SW480 (cell line): ENCODE measurements at regions not wholly inside any gene's neighbourhood (a gene's known extent, or its start where the extent isn't known, plus 50 kb on each side); places are given as distances from the start of the nearest gene placed in this dataset.
"Not testable (repeated sequence)": the region's sequence is repeated elsewhere in the genome, so short reads cannot be mapped to it uniquely, and the experiment has no call there.

Source experiments
- DNase-seq: peaks from one replicate; pipeline ENCODE4 v3.0.0-alpha.2; 2016; ENCODE audit warnings: low spot score

GRCh38 chr14:105971593-105972500, 445.5 kb downstream of the TMEM121 start:
- DNase-seq = no peak

DNA sequence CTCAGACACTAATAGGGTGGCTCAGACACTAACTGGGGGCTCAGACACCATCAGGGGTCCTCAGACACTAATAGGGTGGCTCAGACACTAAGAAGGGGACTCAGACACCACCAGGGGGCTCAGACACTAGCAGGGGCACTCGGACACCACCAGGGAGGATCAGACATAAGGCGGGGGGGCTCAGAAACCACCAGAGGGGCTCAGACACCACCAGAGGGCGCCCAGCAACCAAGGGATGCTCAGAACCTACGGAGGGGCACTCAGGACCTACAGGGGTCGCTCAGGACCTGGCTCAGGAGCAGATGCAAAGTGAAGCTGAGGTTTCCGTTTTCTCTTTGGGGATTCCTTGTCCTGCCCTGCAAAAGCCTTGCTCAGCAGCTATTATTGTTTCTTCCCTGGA, 448.5 kb downstream of the TMEM121 start:
- DNase-seq = peak; percentile 43

GRCh38 chr14:105978618-105979295, 452.4 kb downstream of the TMEM121 start:
- no peak for DNase-seq

DNA sequence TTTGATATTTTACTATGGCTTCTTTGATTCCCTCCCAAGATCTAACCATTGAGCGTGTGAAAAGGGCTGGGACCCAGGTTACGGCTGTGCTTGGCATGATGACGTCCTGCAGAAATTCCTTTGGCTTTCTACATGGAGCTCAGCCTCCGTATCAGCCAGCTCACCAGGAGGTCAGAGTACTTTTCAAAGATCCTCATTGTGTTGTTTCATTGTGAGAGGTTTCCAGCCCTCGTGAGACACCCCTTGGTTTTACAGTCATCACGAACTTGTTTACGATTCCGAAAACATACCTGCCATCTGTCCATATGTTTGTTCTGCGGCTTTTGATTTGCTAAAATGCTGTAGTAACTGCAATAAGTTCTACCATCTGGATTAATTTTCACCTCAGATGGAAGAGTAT, 453.1 kb downstream of the TMEM121 start:
- no peak for DNase-seq

GRCh38 chr14:105980224-105980623, 453.8 kb downstream of the TMEM121 start:
- no peak for DNase-seq

- not testable (repeated sequence) for DNase-seq
These were observed 455.3 kb downstream of the TMEM121 start for GRCh38 chr14:105981517-105982302.

GRCh38 chr14:105982664-105983063, 456.3 kb downstream of the TMEM121 start:
- no peak for DNase-seq

DNA sequence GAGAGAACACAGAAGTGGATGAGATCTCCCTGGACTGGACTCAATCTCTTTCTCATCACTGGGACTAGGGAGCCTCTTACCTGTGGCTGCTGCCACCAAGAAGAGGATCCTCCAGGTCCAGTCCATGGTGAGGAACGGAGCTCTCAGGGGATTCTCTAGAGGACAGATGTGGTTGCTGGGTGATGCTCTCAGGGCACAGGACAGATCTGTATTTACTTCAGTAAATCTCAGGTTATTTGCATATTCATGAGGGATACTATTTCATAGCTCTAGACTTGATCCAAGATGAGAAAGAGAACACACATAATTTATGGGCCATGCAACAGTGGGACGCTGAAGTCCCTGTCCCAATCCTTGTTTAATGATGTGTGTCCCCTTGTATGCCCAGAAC, 460.5 kb downstream of the TMEM121 start:
- DNase-seq = no peak

DNA sequence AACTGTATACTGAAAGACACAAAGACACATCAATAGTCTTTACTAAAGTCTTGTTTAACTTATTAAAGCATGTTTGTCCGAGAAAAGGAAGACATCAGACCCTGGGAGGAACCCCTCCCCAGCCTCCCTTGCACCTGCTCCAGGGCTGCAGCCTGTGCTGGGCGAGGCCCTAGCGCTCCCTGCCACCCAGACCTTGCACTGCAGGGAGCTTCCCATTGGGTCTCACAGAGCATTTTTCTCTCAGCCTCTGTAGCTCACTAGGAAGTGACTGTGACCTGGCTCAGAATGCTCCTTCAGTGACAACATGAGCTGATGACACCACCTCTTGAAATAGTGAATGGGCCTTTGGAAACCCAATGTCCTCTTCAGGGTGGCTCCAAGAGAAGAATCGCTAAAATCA, 461.2 kb downstream of the TMEM121 start:
- DNase-seq = no peak

DNA sequence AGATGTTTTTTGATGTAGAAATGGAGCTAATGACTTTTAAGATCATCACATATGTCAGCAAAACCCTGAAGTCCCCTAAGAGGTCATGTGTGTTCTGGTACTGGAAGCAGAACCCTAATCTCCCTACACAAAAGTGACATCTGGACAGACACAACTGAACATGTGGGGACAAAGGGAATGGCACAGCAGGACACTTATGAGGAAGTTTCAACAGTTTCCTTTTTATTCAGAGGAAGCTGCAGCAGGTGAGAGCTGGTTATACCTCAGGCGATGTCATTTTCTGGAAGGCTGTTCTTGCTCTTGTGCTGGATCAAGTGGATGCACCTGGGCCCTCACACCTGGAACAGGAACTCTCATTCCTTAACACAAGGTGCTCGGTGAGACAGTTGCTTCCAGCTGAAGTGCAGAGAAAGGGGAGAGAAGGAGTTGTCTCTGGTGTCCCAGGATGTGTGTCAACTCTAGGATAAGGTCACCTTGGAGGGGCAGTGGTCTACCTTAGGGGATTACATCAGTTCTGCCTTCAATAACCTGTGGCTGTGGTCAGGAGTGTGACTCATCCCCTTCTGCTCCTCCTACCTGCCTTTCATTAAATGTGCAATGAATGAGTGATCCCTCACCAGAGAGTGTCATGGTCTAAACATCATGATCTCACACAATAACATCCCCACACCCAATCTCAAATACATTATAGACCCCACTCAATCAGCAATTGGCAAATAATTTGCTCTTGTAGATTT, 463.4 kb downstream of the TMEM121 start:
- DNase-seq = peak; percentile 92

DNA sequence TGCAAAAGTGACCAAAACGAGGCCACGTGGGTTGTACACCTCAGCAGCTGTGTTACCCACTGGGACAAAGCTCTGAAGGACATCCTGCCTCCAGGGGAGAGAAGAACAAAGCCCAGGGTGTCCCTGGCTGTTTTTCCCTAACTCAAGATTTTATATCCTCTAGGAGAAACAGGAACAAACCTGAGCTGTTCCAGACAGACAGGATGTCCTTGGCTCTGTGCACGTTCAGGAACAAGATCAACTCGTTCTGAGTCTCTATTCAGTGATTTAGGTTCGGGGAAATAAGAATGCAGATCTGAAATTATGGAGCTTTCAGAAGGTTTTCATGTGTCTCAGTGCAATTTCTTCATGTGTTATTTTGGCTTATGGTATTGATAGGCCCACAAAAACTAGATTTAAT, 465.3 kb downstream of the TMEM121 start:
- DNase-seq = not testable (repeated sequence)

DNA sequence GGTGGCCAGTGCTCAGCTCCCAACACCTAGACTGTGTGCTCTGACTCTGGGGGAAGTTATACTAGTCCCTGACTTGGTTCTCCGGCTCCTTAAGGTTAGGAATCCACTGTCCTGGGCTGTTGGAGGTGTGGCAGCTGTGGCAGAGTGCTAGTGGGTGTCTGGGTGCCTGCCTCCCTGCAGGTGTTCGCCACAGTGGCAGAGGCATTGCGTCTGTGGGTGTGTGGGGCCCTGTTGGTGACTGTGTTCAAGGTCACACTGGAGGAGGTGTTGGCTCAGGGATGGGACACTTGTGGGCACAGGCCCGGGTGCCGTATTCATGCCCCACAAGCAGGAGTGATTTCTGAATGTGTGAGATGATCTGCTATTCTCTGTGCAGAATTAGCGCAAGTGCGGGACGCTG, 467.4 kb downstream of the TMEM121 start:
- no peak for DNase-seq

DNA sequence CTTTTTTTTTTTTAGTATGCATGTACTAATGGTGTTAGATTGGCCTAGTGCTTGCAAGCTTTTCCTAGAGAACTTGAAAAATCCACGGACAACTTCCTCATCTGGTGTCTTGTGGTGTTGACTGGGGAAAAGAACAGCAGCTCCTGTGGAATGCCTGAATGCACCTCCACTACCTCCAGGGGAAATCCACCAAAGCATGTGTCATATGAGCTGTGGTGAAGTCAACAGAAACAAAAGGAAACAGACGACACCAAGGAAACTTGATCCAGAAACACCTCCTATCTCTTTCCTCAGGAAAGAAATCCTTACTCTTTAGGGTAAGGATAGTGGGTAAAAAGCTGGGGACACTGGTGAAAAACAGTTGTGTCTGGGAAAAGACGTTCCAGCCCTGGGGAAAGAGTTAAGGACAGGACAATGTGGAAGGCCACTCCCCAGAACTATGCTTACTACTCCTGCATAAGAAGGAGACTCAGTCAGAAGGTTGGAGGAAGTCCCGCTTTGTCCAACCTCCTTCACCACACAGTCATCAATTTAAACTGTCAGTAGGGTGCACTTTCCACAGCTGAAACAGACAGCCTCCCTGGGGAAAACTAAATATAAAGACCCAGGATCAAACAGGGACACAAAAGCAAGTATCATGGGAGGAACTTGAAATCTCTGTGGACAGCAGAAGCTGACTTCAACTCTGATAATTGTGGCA, 468.8 kb downstream of the TMEM121 start:
- not testable (repeated sequence) for DNase-seq

DNA sequence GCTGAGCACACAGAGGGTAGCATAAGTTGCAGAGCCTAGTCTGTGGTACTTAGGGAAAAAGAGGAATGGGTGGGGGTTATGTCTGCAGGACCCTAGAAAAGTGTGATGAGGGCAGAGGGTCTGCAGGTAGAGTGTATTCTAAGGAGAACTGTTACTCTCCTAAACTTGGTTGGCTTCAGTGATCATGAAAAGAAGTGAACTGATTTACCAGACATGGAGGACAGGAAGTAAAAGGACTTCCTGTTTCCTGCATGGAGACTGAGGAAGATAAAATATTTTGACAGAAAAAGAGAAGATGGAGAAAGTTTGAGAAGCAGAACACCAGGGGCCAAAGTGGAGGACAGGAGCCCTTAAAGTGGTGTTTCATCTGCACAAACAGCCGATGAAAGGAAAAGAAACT, 472.2 kb downstream of the TMEM121 start:
- not testable (repeated sequence) for DNase-seq

- peak; percentile 37 for DNase-seq
These were observed 473.1 kb downstream of the TMEM121 start for GRCh38 chr14:105999361-106000028.

GRCh38 chr14:106000029-106000511, 473.7 kb downstream of the TMEM121 start:
- not testable (repeated sequence) for DNase-seq

DNA sequence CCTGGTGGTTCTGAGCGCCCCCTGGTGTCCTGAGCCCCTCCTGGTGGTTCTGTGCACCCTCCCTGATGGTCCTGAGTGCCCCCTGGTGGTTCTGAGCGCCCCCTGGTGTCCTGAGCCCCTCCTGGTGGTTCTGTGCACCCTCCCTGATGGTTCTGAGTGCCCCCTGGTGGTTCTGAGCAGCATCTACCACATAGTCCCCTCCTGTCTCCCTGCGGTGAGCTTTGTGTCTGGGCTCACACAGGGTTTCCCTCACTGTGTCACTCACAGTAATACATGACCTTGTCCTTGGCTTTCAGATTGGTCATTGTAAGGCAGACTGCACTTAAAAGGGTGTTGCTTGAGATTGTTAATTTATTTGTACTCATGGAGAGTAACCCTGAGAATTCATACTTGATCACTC, 474.9 kb downstream of the TMEM121 start:
- DNase-seq = not testable (repeated sequence)

DNA sequence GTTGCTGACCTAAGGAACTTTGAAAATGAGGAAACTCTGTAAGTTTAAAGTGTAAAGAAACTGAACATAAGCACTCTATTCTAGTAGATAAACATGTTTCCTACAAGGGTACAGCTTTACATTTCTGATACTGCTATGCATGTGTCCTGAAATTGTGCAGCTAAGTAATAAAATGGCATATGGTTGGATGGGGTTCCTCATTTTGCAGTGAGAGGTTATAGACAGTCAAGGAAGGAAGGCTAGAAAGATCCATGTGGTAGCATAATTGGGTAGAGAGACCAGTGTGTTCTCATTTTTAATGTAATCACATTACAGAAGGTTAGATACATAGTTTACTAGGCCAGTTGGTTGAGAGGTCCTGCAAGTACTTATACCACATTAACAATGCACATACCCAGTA, 477.0 kb downstream of the TMEM121 start:
- DNase-seq = no peak

DNA sequence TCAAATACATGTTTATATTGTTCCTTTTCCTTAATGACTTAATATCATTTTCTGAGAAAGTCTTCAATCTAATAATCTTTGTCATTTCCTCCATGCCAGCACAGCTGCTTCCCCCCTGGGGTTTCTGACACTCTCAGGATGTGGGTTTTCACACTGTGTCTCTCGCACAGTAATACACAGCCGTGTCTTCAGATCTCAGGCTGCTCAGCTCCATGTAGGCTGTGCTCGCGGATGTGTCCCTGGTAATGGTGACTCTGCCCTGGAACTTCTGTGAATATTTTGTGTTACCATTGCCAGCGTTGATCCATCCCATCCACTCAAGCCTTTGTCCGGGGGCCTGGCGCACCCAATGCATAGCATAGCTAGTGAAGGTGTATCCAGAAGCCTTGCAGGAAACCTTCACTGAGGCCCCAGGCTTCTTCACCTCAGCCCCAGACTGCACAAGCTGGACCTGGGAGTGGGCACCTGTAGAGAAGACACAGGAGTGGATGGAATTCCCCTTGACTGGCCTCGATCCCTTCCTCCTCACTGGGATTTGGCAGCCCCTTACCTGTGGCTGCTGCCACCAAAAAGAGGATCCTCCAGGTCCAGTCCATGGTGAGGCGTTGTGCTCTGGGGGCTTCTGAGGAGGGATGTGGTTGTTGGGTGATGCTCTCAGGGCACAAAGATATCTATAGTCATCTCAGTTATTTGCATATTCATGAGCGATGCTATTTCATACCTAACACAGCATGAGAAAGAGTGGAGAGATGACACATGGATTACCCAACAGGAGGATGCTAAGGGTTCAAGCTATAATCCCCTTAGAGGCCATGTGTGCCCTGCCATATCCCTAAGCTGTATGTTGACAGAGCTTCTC, 478.8 kb downstream of the TMEM121 start:
- DNase-seq = not testable (repeated sequence)
